GM19328 (cell line): ENCODE measurements at regions not wholly inside any gene's neighbourhood (a gene's known extent, or its start where the extent isn't known, plus 50 kb on each side); places are given as distances from the start of the nearest gene placed in this dataset.
"Not testable (repeated sequence)": the region's sequence is repeated elsewhere in the genome, so short reads cannot be mapped to it uniquely, and the experiment has no call there.

Experiments used
- ATAC-seq: cut with Tn5 transposase; IDR thresholded peaks from one replicate; pipeline ENCODE4 v1.9.1; 2021; ENCODE audit warnings: mild to moderate bottlenecking, moderate library complexity; ENCODE audit not compliant: unreplicated experiment

DNA sequence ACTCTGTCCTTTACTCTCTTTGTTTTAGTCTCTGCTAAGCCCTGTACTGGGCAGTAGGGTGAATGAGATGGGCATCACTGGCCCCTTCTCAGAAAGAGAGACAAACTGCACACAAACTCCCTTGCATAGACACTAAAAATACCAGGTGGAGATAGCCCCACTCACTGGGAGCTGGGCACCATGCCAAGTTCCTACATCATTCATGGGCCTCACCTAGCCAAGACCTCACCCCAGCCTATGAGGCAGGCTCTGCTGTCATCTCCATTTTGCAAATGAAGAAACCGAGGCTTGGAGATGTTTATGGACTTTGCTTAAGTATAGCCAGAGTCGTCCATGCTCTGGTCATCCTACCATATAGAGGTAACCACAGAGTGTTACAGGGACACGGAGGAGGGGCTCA is 499.8 kb upstream of the CDH11 start:
- no peak for ATAC-seq

- ATAC-seq: no peak
Measured at GRCh38 chr16:65619606-65620005, 497.7 kb upstream of the CDH11 start.

GRCh38 chr16:65618931-65619330 is 497.1 kb upstream of the CDH11 start:
- no peak for ATAC-seq

DNA sequence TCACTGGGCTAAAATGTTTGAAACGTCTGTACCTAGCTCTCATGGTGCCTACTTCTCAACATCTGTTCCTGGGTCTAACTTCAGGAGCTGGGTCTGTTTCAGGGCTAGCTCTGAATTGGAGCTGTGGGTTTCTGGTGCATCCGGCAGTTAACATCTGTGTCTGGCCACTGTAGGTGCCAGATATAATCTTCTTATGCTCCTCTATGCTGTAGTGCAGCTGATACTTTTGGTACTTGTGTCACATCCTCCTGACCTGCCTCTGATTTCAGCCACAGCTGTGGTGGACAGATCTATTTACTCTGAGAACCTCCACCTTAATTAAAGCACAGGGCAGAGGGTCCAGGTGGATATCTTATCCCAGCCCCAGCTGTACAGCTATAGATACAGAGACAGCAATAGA is 496.5 kb upstream of the CDH11 start:
- ATAC-seq: no peak

DNA sequence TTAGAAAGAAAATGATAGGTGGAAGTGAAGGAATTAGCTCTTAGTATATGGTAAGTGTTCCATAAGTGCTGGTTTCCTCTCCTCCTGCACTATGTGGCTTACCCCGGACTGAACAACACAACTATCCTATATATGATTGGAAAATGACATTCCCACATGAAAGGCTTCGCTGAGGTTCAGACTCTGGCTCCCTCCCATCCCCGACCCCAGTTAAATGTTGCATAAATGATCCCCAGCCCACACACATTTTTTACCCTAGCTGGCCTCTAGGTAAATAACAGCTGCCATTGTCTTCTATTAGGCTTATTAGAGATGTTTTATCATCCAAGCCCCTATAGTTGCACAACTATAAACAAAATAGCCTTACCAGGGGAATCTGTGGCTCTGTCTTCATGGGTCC is 495.6 kb upstream of the CDH11 start:
- ATAC-seq: no peak

GRCh38 chr16:65608455-65608854 is 486.6 kb upstream of the CDH11 start:
- no peak for ATAC-seq

DNA sequence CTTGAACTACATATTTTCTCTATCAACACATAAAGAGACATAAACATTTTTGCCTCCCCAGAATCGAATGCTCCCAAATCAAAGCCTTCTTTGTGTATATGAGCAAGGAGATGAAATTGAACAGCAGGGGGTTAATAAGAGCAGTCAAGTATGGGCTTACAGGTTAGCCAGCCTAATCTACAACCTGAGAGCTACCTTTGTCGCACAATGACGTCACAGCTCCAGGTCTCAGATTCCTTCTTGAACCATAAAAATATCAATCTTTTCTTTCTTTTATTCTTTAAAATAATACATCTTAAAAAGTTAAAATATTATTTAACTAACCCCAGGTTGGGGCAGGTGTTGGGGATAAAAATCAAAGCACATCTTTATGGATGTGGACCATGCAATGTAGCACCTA is 482.9 kb upstream of the CDH11 start:
- no peak for ATAC-seq

- ATAC-seq: no peak
Measured at GRCh38 chr16:65601781-65602180, 479.9 kb upstream of the CDH11 start.

DNA sequence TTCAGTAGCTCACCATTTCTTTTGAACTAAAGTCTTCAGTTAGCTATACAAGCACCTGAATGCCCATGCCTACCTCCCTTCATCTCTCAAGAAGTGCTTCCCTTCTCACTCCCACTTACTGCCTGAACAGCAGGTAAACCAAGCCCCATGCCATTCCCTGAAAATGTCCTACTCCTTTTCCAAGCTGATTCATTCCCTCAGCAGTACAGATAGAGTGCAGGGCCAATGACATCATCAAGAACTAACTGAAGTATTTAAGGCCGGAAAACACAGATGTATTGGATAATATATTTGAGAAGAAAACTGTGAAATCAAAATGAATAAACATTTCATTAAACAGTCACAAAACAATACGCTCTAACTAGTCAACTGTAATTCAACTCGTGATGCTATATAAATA is 478.8 kb upstream of the CDH11 start:
- ATAC-seq: no peak

DNA sequence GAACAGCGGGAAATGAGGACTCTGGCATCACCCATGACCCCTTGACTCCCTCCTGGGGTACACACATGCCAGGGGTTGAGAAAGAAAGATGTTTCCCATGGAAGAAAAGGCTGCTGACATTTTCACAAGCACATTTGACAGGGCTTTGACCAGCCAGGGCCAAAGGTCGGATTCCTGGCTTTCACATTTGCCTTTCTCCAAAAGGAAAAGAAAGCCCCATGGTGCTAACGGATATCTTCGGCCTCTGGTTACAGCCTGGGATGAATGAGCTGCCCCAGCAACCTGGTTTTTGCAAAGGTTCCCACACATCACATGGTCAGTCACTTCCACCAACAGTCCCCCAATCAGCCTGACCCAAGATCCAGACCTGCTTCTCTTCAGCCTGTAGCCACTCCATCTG is 478.2 kb upstream of the CDH11 start:
- ATAC-seq: no peak

GRCh38 chr16:65598621-65599020 is 476.8 kb upstream of the CDH11 start:
- ATAC-seq: no peak

DNA sequence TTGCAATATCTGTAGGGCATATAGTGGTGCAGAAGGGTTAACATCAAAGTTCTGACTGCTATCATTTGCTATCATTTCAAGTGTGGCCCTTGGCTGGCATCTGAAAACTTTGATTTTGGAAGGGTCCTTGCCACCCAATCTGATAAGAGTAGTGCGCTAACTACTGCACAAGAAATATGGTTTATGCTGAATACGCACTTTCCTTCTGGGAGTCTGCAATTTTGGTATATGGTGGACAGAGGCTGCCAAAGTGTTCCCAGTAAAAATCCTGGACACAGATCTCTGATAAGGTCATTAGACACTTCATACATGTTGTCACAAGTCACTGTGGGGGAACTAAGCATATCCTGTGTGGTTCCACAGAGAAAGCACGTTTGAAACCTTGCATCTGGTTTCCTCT is 461.6 kb upstream of the CDH11 start:
- no peak for ATAC-seq

GRCh38 chr16:65579050-65579449 is 457.2 kb upstream of the CDH11 start:
- ATAC-seq: no peak

DNA sequence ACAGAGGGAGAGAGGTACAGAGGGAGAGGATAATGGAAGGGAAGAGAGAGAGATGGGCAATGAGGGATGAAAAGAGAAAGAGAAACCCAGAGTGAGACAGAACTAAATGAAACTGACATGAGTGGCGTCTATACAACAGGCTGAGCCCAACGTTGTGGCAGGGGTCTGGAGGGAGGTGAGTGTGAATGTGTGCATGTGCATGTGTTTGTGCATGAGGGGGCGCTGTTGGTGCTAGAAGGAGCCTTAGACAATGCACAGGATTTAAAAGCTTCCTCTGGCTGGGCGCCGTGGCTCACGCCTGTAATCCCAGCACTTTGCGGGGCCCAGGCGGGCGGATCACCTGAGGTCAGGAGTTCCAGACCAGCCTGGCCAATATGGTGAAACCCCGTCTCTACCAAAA is 454.8 kb upstream of the CDH11 start:
- ATAC-seq: no peak

GRCh38 chr16:65576139-65576538 is 454.3 kb upstream of the CDH11 start:
- no peak for ATAC-seq

GRCh38 chr16:65574326-65574966 is 452.6 kb upstream of the CDH11 start:
- no peak for ATAC-seq

- no peak for ATAC-seq
Measured at GRCh38 chr16:65572156-65572555, 450.3 kb upstream of the CDH11 start.

GRCh38 chr16:65570261-65570660 is 448.4 kb upstream of the CDH11 start:
- no peak for ATAC-seq

- no peak for ATAC-seq
Measured at GRCh38 chr16:65559846-65560245, 438.0 kb upstream of the CDH11 start.

GRCh38 chr16:65549689-65550088 is 427.8 kb upstream of the CDH11 start:
- not testable (repeated sequence) for ATAC-seq

DNA sequence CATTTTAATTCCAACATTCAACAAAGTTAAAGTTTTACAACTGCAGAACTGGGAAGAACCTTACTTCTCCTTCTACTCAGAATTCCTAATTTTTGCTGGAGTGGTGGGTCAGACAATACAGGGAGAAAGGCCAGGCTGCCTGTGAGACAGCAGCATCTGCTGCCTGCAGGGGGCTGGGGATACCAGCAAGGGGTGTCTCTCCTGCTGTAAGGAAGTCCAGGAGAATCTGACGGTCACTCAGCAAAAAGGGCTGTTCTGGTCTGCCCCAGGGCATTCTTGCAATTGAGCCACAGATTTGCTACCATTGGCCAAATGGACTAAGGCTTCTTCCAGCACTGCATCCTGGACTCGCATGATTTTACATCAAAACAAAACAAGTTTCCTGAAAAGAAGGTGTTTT is 426.6 kb upstream of the CDH11 start:
- no peak for ATAC-seq

GRCh38 chr16:65547772-65548446 is 426.0 kb upstream of the CDH11 start:
- no peak for ATAC-seq

DNA sequence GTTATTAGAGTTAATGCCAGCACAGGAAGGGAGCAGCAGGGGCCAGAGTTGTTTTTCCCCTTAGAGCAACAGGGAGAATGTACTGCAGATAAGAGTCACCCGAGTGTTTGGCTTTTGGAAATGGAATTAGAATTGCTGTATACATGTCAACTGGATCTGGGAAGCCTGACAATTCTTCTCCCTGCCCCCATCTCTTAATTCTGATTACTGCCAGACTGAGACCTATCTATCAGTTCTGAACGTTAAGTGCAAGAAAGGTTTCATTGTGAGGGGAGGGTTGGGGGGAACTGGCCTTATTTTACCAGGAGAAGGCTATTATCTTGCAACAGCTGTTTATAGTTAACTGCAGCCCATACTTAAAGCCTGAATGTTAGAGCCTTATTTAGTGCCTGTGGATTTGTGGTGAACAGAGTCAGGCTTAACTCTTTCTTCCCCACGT is 424.5 kb upstream of the CDH11 start:
- ATAC-seq: no peak
